ENCODE measurements at regions not wholly inside any gene's neighbourhood (a gene's known extent, or its start where the extent isn't known, plus 50 kb on each side); places are given as distances from the start of the nearest gene placed in this dataset.

DNA sequence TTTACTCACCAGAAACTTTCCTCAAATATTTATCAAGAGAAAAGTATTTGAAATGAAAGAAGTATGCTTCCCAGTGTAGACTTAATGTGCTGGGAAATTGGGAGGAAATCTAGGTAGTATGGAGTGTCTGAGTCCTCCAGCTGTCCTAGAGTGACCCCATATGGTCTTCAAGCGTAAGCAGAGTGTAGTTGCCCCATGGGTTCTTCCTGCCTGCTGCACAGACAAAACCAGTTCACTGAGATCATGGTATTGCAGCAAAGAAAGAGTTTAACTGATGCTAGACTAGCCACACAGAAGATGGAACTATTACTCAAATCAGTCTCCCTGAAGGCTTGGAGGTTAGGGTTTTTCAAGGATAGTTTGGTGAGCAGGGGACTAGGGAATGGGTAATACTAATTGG, 114.9 kb upstream of the PRLR start:
- Histone ChIP-seq H3F3A (ENCODE audit: low read length, unreplicated experiment) (no peaks in the 10 kb centered on the region), H3K36me3 (ENCODE audit: low read depth, low read length) (no peaks in the 10 kb centered on the region), H3K4me2 (ENCODE audit: low read length) (no peak overlapping the region), H3K9ac (ENCODE audit: low read length) (no peak overlapping the region), H3K27me3 (ENCODE audit: low read length) (no peaks in the 10 kb centered on the region), H2AFZ (ENCODE audit: low read length) (no peak overlapping the region), H3K4me3 (ENCODE audit: low read length) (no peak overlapping the region), H3K27ac (ENCODE audit: low read length) (no peak overlapping the region), H3K79me2 (ENCODE audit: low read length) (no peaks in the 10 kb centered on the region), H3K4me1 (ENCODE audit: insufficient read depth, low read length) (no peaks in the 10 kb centered on the region), H4K20me1 (ENCODE audit: low read length) (no peaks in the 10 kb centered on the region), H3K9me3 (ENCODE audit: low read length) (no peaks in the 10 kb centered on the region), H3K9me2 (replicated peaks; ENCODE audit: low read length) (no peaks in the 10 kb centered on the region)
- CTCF ChIA-PET: no interaction called here
- DNase-seq (peak; percentile 34), ATAC-seq (no peak)
- intact Hi-C loops (cut with micrococcal nuclease): no loop called here
- BruUV-seq (replicated peaks): no TSS peak
- TF ChIP-seq CTCF (conservative IDR thresholded peaks at IDR 0.05; ENCODE audit: low read depth, low read length) (peak; percentile 46), EZH2 (IDR thresholded peaks at IDR 0.05; ENCODE audit: low read length, unreplicated experiment) (no peak)
- POLR2A ChIA-PET (ENCODE audit: unreplicated experiment): no interaction called here

DNA sequence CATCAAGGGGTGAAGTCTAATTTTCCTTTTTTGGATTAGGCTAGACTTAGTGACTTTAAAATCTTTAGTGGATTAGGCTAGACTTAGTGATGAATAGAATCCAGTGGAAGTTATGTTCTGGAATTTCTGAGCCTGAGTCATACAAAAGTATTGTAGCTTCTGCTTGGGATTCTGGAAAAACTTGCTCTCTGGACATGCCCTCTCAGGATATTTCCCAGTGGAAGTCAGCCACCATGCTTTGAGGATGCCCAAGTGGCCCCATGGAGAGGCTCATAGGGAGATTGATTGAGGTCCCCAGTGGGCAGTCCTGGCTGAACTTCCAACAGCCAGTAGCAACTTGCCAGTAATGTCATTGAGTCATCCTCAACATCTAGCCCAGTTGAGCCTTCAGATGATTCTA, 112.4 kb upstream of the PRLR start:
- DNase-seq: no peak
- ChIA-PET CTCF (no interaction called here), POLR2A (ENCODE audit: unreplicated experiment) (no interaction called here)
- no peak overlapping the region for H2AFZ ChIP-seq (ENCODE audit: low read length)
- H3F3A ChIP-seq (ENCODE audit: low read length, unreplicated experiment): no peaks in the 10 kb centered on the region
- H3K27me3 ChIP-seq (ENCODE audit: low read length): no peaks in the 10 kb centered on the region
- no peaks in the 10 kb centered on the region for H4K20me1 ChIP-seq (ENCODE audit: low read length)
- intact Hi-C loops (cut with micrococcal nuclease): no loop called here
- H3K9me3 ChIP-seq (ENCODE audit: low read length): no peaks in the 10 kb centered on the region
- H3K79me2 ChIP-seq (ENCODE audit: low read length): no peaks in the 10 kb centered on the region
- H3K9me2 ChIP-seq (replicated peaks; ENCODE audit: low read length): no peaks in the 10 kb centered on the region
- no peak overlapping the region for H3K27ac ChIP-seq (ENCODE audit: low read length)
- BruUV-seq (replicated peaks): no TSS peak
- no peak overlapping the region for H3K4me2 ChIP-seq (ENCODE audit: low read length)
- no peak overlapping the region for H3K4me3 ChIP-seq (ENCODE audit: low read length)
- ATAC-seq: no peak
- H3K36me3 ChIP-seq (ENCODE audit: low read depth, low read length): no peaks in the 10 kb centered on the region
- TF ChIP-seq CTCF (conservative IDR thresholded peaks at IDR 0.05; ENCODE audit: low read depth, low read length): no peak
- TF ChIP-seq EZH2phosphoT487 (IDR thresholded peaks at IDR 0.05; ENCODE audit: borderline replicate concordance, low read length): no peak
- TF ChIP-seq EZH2 (IDR thresholded peaks at IDR 0.05; ENCODE audit: low read length, unreplicated experiment): no peak
- H3K9ac ChIP-seq (ENCODE audit: low read length): no peak overlapping the region
- no peaks in the 10 kb centered on the region for H3K4me1 ChIP-seq (ENCODE audit: insufficient read depth, low read length)

GRCh38 chr5:35341189-35341588, 110.9 kb upstream of the PRLR start:
- no peak for TF ChIP-seq CTCF (conservative IDR thresholded peaks at IDR 0.05; ENCODE audit: low read depth, low read length)
- Histone ChIP-seq H3K4me1 (ENCODE audit: insufficient read depth, low read length) (no peaks in the 10 kb centered on the region), H3K27me3 (ENCODE audit: low read length) (0 out of 2 replicates have a peak, but pooled peaks cover 3% of the 10 kb centered on the region), H3K36me3 (ENCODE audit: low read depth, low read length) (no peaks in the 10 kb centered on the region), H3K9me2 (replicated peaks; ENCODE audit: low read length) (no peaks in the 10 kb centered on the region), H3F3A (ENCODE audit: low read length, unreplicated experiment) (no peaks in the 10 kb centered on the region), H2AFZ (ENCODE audit: low read length) (no peak overlapping the region), H4K20me1 (ENCODE audit: low read length) (no peaks in the 10 kb centered on the region), H3K79me2 (ENCODE audit: low read length) (no peaks in the 10 kb centered on the region), H3K4me3 (ENCODE audit: low read length) (no peak overlapping the region), H3K9me3 (ENCODE audit: low read length) (no peaks in the 10 kb centered on the region), H3K9ac (ENCODE audit: low read length) (no peak overlapping the region), H3K27ac (ENCODE audit: low read length) (no peak overlapping the region), H3K4me2 (ENCODE audit: low read length) (no peak overlapping the region)
- POLR2A ChIA-PET (ENCODE audit: unreplicated experiment): no interaction called here
- ATAC-seq: no peak
- DNase-seq: no peak
- intact Hi-C loops (cut with micrococcal nuclease): no loop called here
- CTCF ChIA-PET: no interaction called here
- no TSS peak for BruUV-seq (replicated peaks)

Data from PC-3 (cell line).